Uterus (tissue), 3 donors: ENCODE measurements at regions not wholly inside any gene's neighbourhood (a gene's known extent, or its start where the extent isn't known, plus 50 kb on each side); places are given as distances from the start of the nearest gene placed in this dataset.

Source experiments
- DNase-seq, 2 donors: peaks; one replicate each; pipeline ENCODE4 v3.0.0-alpha.2; 2019 to 2020
- H3K27ac ChIP-seq, 2 donors: fragments of 200-600 bp; sonication (generic); 1 replicate in 1 of 2; 2 replicates in 1 of 2; pipeline ENCODE4 v1.5.1; 2016 to 2018
- H3K27me3 ChIP-seq, 2 donors: fragments of 200-600 bp; sonication (generic); one replicate each; pipeline ENCODE4 v1.5.1; 2018 to 2019; ENCODE audit warnings: control low read depth in 1 of 2
- H3K36me3 ChIP-seq, 2 donors: fragments of 200-600 bp; sonication (generic); one replicate each; pipeline ENCODE4 v1.5.1; 2019; ENCODE audit warnings: control low read depth in 1 of 2
- H3K4me1 ChIP-seq, 2 donors: fragments of 200-600 bp; sonication (generic); one replicate each; pipeline ENCODE4 v1.5.1; 2018 to 2019; ENCODE audit warnings: control low read depth in 1 of 2
- H3K4me3 ChIP-seq, 2 donors: fragments of 200-600 bp; sonication (generic); 1 replicate in 1 of 2; 2 replicates in 1 of 2; pipeline ENCODE4 v1.5.1; 2018 to 2019; ENCODE audit warnings: mild to moderate bottlenecking in 1 of 2
- H3K9me3 ChIP-seq, 2 donors: fragments of 200-600 bp; sonication (generic); one replicate each; pipeline ENCODE4 v1.5.1; 2019; ENCODE audit warnings: control low read depth in 1 of 2
- CTCF ChIP-seq, 4 experiments: fragments of 200-600 bp in 2 of 4; fragments of 450-650 bp in 2 of 4; sonication (generic) in 2 of 4; IDR thresholded peaks; one replicate each; pipeline ENCODE4 v1.5.1; 2016 to 2019; ENCODE audit warnings: antibody characterized with exemption in 4 of 4, mild to moderate bottlenecking in 2 of 4, moderate library complexity in 1 of 4
- POLR2A ChIP-seq, 2 donors: fragments of 450-650 bp; IDR thresholded peaks; one replicate each; pipeline ENCODE4 v1.6.1; 2016; ENCODE audit warnings: antibody characterized with exemption in 2 of 2, mild to moderate bottlenecking in 1 of 2, moderate library complexity in 1 of 2
- intact Hi-C: fragments of 100-400 bp; cut with DNase I; formaldehyde crosslinking; loops from one replicate; pipeline ENCODE4 v1.15.1; 2023; ENCODE audit warnings: low total_unique reads
- donor health status: DM: yes; HTN: yes; CAD: no.

GRCh38 chr2:187749804-187750431 is 195.7 kb upstream of the TFPI start:
- H3K4me1 ChIP-seq: no peaks in the 10 kb centered on the region
- intact Hi-C loops: no loop called here
- no peak overlapping the region for H3K27ac ChIP-seq
- no peak overlapping the region for H3K4me3 ChIP-seq
- no peaks in the 10 kb centered on the region for H3K36me3 ChIP-seq
- no peak for DNase-seq
- H3K27me3 ChIP-seq: no peaks in the 10 kb centered on the region
- no peaks in the 10 kb centered on the region for H3K9me3 ChIP-seq
- TF ChIP-seq CTCF (IDR thresholded peaks at IDR 0.05) (no peak), POLR2A (IDR thresholded peaks at IDR 0.05) (no peak)

DNA sequence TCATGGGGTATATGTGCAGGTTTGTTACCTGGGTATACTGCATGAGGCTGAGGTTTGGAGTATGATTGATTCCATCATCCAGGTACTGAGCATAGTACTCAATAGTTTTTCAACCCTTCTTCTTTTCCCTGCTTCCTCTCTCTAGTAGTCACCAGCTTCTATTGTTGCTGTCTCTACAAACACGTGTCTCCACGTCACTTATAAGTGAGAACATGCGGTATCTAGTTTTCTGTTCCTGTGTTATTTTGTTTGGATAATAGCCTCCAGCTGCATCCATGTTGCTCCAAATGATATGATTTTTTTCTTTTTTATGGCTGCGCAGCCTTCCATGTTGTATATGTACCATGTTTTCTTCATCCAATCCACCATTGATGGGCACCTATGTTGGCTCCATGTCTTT is 214.8 kb upstream of the TFPI start:
- no peaks in the 10 kb centered on the region for H3K36me3 ChIP-seq
- TF ChIP-seq POLR2A (IDR thresholded peaks at IDR 0.05): no peak
- TF ChIP-seq CTCF (IDR thresholded peaks at IDR 0.05): no peak
- intact Hi-C loops: no loop called here
- H3K27me3 ChIP-seq: no peaks in the 10 kb centered on the region
- no peak overlapping the region for H3K27ac ChIP-seq
- H3K4me3 ChIP-seq: no peak overlapping the region
- H3K9me3 ChIP-seq: no peaks in the 10 kb centered on the region
- DNase-seq: no peak
- H3K4me1 ChIP-seq: no peaks in the 10 kb centered on the region

DNA sequence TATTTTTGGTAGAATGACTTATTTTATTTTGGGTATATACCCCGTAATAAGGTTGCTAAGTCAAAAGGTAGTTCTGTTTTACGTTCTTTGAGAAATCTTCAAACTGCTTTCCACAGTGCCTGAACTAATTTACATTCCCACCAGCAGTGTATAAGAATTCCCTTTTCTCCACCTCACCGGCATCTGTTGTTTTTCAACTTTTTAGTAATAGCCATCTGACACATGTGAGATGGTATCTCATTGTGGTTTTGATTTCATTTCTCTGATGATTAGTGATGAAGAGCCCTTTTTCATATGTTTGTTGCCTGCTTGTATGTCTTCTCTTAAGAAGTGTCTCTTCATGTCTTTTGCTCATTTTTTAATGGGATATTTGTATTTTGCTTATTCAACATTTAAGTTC is 215.2 kb upstream of the TFPI start:
- Histone ChIP-seq H3K27me3 (no peaks in the 10 kb centered on the region), H3K4me3 (no peak overlapping the region), H3K9me3 (no peaks in the 10 kb centered on the region), H3K4me1 (no peaks in the 10 kb centered on the region), H3K36me3 (no peaks in the 10 kb centered on the region), H3K27ac (no peak overlapping the region)
- intact Hi-C loops: no loop called here
- TF ChIP-seq CTCF (IDR thresholded peaks at IDR 0.05) (no peak), POLR2A (IDR thresholded peaks at IDR 0.05) (no peak)
- no peak for DNase-seq

- no peaks in the 10 kb centered on the region for H3K27me3 ChIP-seq
- intact Hi-C loops: no loop called here
- no peaks in the 10 kb centered on the region for H3K4me1 ChIP-seq
- DNase-seq: no peak
- TF ChIP-seq POLR2A (IDR thresholded peaks at IDR 0.05): no peak
- H3K4me3 ChIP-seq: no peak overlapping the region
- no peak overlapping the region for H3K27ac ChIP-seq
- H3K36me3 ChIP-seq: no peaks in the 10 kb centered on the region
- no peaks in the 10 kb centered on the region for H3K9me3 ChIP-seq
Measured at GRCh38 chr2:187774551-187775071, 220.4 kb upstream of the TFPI start.

GRCh38 chr2:187775196-187775595 is 221.0 kb upstream of the TFPI start:
- no peak for TF ChIP-seq CTCF (IDR thresholded peaks at IDR 0.05)
- TF ChIP-seq POLR2A (IDR thresholded peaks at IDR 0.05): no peak
- no peaks in the 10 kb centered on the region for H3K27me3 ChIP-seq
- H3K36me3 ChIP-seq: no peaks in the 10 kb centered on the region
- no peaks in the 10 kb centered on the region for H3K4me1 ChIP-seq
- intact Hi-C loops: no loop called here
- no peaks in the 10 kb centered on the region for H3K9me3 ChIP-seq
- H3K27ac ChIP-seq: no peak overlapping the region
- no peak overlapping the region for H3K4me3 ChIP-seq
- DNase-seq: no peak

DNA sequence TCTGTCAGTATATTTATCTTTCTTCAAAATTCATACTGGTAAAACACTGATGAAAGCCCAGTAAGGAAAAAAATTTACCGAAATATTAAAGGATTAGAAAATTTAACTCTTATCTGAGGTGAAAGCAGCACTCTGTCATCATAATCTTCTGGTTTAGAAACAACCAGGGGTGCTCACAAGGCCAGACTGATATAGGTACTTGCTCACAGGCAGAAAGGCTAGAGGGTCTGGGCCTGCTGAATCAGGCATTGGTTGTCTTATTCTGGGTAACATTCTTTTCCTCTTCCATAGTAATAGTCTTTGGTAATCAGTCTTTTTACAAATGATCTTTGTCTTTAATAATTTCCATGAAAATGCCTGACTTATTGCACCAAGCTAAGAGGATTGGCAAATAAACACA is 221.4 kb upstream of the TFPI start:
- H3K27ac ChIP-seq: no peak overlapping the region
- no peak overlapping the region for H3K4me3 ChIP-seq
- intact Hi-C loops: no loop called here
- no peaks in the 10 kb centered on the region for H3K36me3 ChIP-seq
- TF ChIP-seq CTCF (IDR thresholded peaks at IDR 0.05) (no peak), POLR2A (IDR thresholded peaks at IDR 0.05) (no peak)
- H3K4me1 ChIP-seq: no peaks in the 10 kb centered on the region
- H3K9me3 ChIP-seq: no peaks in the 10 kb centered on the region
- no peaks in the 10 kb centered on the region for H3K27me3 ChIP-seq
- DNase-seq: no peak
